HEK293 (cell line): ENCODE measurements at regions not wholly inside any gene's neighbourhood (a gene's known extent, or its start where the extent isn't known, plus 50 kb on each side); places are given as distances from the start of the nearest gene placed in this dataset.

Experiments
- CTCF ChIA-PET: fragments of 350-600 bp; formaldehyde crosslinking; extraction: SDS; loops from one replicate; lab custom pipeline; 2021; ENCODE audit warnings: antibody characterized with exemption; lab: Yijun Ruan, JAX
- POLR2A ChIA-PET: fragments of 300-600 bp; formaldehyde crosslinking; extraction: SDS; loops from one replicate; lab custom pipeline; 2020; ENCODE audit warnings: antibody characterized with exemption, inconsistent platforms; lab: Yijun Ruan, JAX
- H3K27ac ChIP-seq: fragments of 200-500 bp; sonication (Bioruptor generic); 2 replicates; pipeline ENCODE4 v1.5.1; 2014; ENCODE audit warnings: low read depth, low read length, control low read depth, inconsistent platforms; ENCODE audit errors: extremely low read depth
- H3K36me3 ChIP-seq, 2 experiments: fragments of 200-500 bp in 1 of 2; sonication (Bioruptor generic) in 1 of 2; 1 replicate in 1 of 2; 2 replicates in 1 of 2; pipeline ENCODE4 v1.5.1; 2014 to 2017; ENCODE audit warnings: inconsistent platforms in 2 of 2, low read length in 2 of 2; ENCODE audit not compliant: control insufficient read depth in 2 of 2, insufficient read depth in 1 of 2
- H3K4me1 ChIP-seq: fragments of 200-500 bp; sonication (Bioruptor generic); 2 replicates; pipeline ENCODE4 v1.5.1; 2014; ENCODE audit warnings: mild to moderate bottlenecking, low read length, inconsistent platforms; ENCODE audit not compliant: control insufficient read depth, insufficient read depth
- H3K4me3 ChIP-seq: 2 replicates; pipeline ENCODE4 v1.5.1; 2011; ENCODE audit warnings: low read depth, mild to moderate bottlenecking, control low read depth, low read length, moderate library complexity
- H3K9me3 ChIP-seq: fragments of 200-500 bp; sonication (Bioruptor generic); 2 replicates; pipeline ENCODE4 v1.5.1; 2014; ENCODE audit warnings: low read depth, low read length, inconsistent platforms; ENCODE audit not compliant: control insufficient read depth, insufficient read depth
- BCL11A ChIP-seq: fragments of 450-650 bp; formaldehyde crosslinking; IDR thresholded peaks from 2 replicates; pipeline ENCODE4 v1.5.1; 2016; ENCODE audit warnings: low read depth, missing biosample characterization, missing genetic modification characterization
- KLF1 ChIP-seq: fragments of 450-650 bp; formaldehyde crosslinking; IDR thresholded peaks from 2 replicates; pipeline ENCODE4 v1.5.1; 2016; ENCODE audit warnings: missing biosample characterization, missing genetic modification characterization
- ZBTB48 ChIP-seq: fragments of 450-650 bp; formaldehyde crosslinking; IDR thresholded peaks from 2 replicates; pipeline ENCODE4 v1.5.1; 2016; ENCODE audit warnings: missing biosample characterization, missing genetic modification characterization
- ZNF155 ChIP-seq: fragments of 450-650 bp; formaldehyde crosslinking; IDR thresholded peaks from 2 replicates; pipeline ENCODE4 v1.5.1; 2016; ENCODE audit warnings: missing biosample characterization, missing genetic modification characterization
- ZNF214 ChIP-seq: fragments of 450-650 bp; formaldehyde crosslinking; IDR thresholded peaks from 2 replicates; pipeline ENCODE4 v1.5.1; 2017; ENCODE audit warnings: missing biosample characterization, mild to moderate bottlenecking, missing genetic modification characterization, borderline replicate concordance
- ZNF239 ChIP-seq: fragments of 450-650 bp; formaldehyde crosslinking; IDR thresholded peaks from 2 replicates; pipeline ENCODE4 v1.5.1; 2016; ENCODE audit warnings: missing biosample characterization, missing genetic modification characterization
- ZNF274 ChIP-seq, 2 experiments: fragments of 200-500 bp in 1 of 2; fragments of 450-650 bp in 1 of 2; sonication (Bioruptor generic) in 1 of 2; formaldehyde crosslinking in 1 of 2; IDR thresholded peaks; 2 replicates each; pipeline versions ENCODE4 v1.5.1 to v1.6.1; 2014 to 2016; ENCODE audit warnings: borderline replicate concordance in 1 of 2, inconsistent platforms in 1 of 2, low read length in 1 of 2, missing biosample characterization in 1 of 2, missing genetic modification characterization in 1 of 2
- ZNF449 ChIP-seq: fragments of 450-650 bp; formaldehyde crosslinking; IDR thresholded peaks from 2 replicates; pipeline ENCODE4 v1.5.1; 2017; ENCODE audit warnings: missing biosample characterization, mild to moderate bottlenecking, missing genetic modification characterization, moderate library complexity
- ZNF518A ChIP-seq: fragments of 450-650 bp; formaldehyde crosslinking; conservative IDR thresholded peaks from 2 replicates; pipeline ENCODE4 v1.5.1; 2016; ENCODE audit warnings: low read depth, missing biosample characterization, missing genetic modification characterization
- ZNF529 ChIP-seq: fragments of 450-650 bp; formaldehyde crosslinking; IDR thresholded peaks from 2 replicates; pipeline ENCODE4 v1.5.1; 2017; ENCODE audit warnings: missing genetic modification characterization, missing biosample characterization; ENCODE audit not compliant: insufficient replicate concordance
- ZNF548 ChIP-seq: fragments of 450-650 bp; formaldehyde crosslinking; IDR thresholded peaks from 2 replicates; pipeline ENCODE4 v1.5.1; 2016; ENCODE audit warnings: missing biosample characterization, missing genetic modification characterization
- ZNF558 ChIP-seq: fragments of 450-650 bp; formaldehyde crosslinking; IDR thresholded peaks from 2 replicates; pipeline ENCODE4 v1.5.1; 2016; ENCODE audit warnings: missing biosample characterization, missing genetic modification characterization
- ZNF768 ChIP-seq: fragments of 450-650 bp; formaldehyde crosslinking; IDR thresholded peaks from 2 replicates; pipeline ENCODE4 v1.5.1; 2018; ENCODE audit warnings: missing biosample characterization, mild to moderate bottlenecking, missing genetic modification characterization
- ZNF777 ChIP-seq: fragments of 450-650 bp; formaldehyde crosslinking; IDR thresholded peaks from 2 replicates; pipeline ENCODE4 v1.5.1; 2017; ENCODE audit warnings: missing biosample characterization, missing genetic modification characterization, borderline replicate concordance
- TF ChIP-seq, protein P1 (sequence below): fragments of 450-650 bp; formaldehyde crosslinking; IDR thresholded peaks from 2 replicates; pipeline ENCODE4 v1.5.1; 2016; ENCODE audit warnings: missing biosample characterization, missing genetic modification characterization
- TF ChIP-seq, protein P2 (sequence below): fragments of 450-650 bp; formaldehyde crosslinking; IDR thresholded peaks from 2 replicates; pipeline ENCODE4 v1.5.1; 2017; ENCODE audit warnings: missing biosample characterization, missing genetic modification characterization
- TF ChIP-seq, protein P3 (sequence below): fragments of 450-650 bp; formaldehyde crosslinking; IDR thresholded peaks from 2 replicates; pipeline ENCODE4 v1.5.1; 2016; ENCODE audit warnings: missing biosample characterization, missing genetic modification characterization, borderline replicate concordance

DNA sequence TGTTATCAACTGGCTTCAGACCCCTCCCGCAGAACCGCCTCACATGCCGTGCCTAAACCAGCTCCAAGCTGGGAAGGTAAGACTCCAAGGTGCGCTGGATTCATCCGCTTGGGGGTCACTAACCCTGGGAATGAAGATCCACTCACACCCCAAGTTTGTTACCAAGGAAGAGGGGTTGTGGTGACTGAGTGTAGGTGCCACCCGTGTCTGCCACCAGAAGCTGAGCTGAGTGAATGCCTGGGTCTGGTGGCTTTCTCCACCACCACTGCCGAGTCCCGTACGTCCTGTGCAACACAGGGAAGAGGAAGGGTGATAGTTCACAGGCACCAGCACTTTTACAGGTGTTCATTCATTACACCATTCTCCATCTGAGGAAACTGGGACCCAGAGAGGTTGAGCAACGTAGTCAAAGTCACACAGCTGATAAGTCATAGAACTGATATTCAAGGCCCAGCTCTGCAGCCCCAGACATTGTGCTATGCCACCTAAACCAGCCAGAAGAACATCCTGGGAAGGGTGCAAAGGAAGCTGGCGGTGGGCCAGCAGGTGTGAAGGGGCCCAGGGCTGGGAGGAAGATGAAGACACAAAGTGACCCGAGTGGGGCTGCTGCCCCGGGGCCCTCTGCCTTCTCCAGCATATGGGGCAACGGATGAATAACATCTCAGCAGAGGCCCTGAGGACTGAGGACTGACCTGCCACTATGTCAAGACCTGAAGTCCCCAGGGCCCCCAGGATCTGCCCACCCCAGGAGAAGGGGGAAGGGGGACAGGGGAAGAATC lies 70.9 kb upstream of the PPP1R26 start:
- no peaks in the 10 kb centered on the region for H3K4me1 ChIP-seq
- TF ChIP-seq ZNF768 (tag by site-specific recombination) (0 out of 2 replicates have a peak, but pooled peaks have one; percentile 23), BCL11A (tag by site-specific recombination) (no peak), ZNF274 (IDR thresholded peaks at IDR 0.05; ENCODE audit: low read length) (no peak), ZNF274 (tag by site-specific recombination; IDR thresholded peaks at IDR 0.05; ENCODE audit: borderline replicate concordance) (no peak)
- TF ChIP-seq, protein P1, sequence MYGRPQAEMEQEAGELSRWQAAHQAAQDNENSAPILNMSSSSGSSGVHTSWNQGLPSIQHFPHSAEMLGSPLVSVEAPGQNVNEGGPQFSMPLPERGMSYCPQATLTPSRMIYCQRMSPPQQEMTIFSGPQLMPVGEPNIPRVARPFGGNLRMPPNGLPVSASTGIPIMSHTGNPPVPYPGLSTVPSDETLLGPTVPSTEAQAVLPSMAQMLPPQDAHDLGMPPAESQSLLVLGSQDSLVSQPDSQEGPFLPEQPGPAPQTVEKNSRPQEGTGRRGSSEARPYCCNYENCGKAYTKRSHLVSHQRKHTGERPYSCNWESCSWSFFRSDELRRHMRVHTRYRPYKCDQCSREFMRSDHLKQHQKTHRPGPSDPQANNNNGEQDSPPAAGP (tag by site-specific recombination), result no peak
- TF ChIP-seq, protein P2, sequence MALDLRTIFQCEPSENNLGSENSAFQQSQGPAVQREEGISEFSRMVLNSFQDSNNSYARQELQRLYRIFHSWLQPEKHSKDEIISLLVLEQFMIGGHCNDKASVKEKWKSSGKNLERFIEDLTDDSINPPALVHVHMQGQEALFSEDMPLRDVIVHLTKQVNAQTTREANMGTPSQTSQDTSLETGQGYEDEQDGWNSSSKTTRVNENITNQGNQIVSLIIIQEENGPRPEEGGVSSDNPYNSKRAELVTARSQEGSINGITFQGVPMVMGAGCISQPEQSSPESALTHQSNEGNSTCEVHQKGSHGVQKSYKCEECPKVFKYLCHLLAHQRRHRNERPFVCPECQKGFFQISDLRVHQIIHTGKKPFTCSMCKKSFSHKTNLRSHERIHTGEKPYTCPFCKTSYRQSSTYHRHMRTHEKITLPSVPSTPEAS (tag by site-specific recombination), result no peak
- POLR2A ChIA-PET, result no interaction called here
- no peak overlapping the region for H3K27ac ChIP-seq
- no peak overlapping the region for H3K4me3 ChIP-seq
- CTCF ChIA-PET, result interaction anchor here (0.6 to 6.7 kb wide), 3 partner anchors 77 to 331 kb away, joined by 3 to 110 read pairs (median 4); partner anchors contain the start of gene OLFM1
- no peaks in the 10 kb centered on the region for H3K36me3 ChIP-seq
- no peaks in the 10 kb centered on the region for H3K9me3 ChIP-seq

DNA sequence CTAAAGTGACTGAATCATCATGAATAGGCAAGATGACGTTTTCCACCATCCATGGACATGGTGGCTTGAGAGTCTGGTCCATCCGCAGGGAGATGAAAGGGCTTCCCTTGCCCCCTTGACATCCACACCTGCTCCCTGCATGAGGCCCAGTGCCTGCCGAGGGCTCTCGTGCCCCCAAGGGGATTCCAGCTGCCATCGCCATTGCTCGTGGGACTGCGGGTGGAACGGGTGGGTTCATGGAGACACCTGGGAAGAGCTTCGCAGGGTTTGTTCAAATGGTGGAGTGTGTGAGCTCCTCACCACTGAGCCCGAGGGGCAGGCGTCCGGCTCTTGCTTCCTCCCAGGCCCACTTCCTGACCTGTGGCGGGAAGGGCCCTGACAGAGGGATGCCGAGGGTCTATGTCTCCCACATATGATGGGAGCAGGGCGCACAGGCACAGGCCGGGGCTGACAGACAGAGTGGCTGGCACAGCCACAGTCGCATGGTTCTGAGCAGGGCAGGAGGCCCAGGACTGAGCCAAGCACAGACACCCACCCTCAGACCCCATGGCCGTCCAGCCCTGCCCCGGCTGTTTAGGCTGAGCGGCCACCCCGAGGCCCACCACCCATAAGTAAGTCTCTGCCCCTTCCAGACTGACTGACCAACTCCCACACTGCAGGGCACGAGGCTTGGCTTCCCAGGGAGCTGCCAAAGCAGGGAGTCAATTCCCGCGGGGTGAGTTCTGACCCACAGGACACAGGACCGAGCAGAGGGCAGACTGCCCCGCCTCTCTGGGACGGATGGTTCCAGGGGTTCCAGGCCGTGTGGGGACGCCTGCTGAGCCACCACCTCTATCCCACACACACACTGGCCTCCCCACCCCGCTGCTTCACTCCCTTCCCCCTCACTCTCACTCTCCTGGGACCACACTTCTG lies 70.0 kb upstream of the PPP1R26 start:
- no peak overlapping the region for H3K27ac ChIP-seq
- H3K9me3 ChIP-seq, result no peaks in the 10 kb centered on the region
- POLR2A ChIA-PET, result interaction anchor here (1.7 kb wide), 1 partner anchor 32 kb away, joined by 3 read pairs; no protein-coding TSS in a partner anchor
- no peak overlapping the region for H3K4me3 ChIP-seq
- no peaks in the 10 kb centered on the region for H3K4me1 ChIP-seq
- H3K36me3 ChIP-seq, result no peaks in the 10 kb centered on the region
- CTCF ChIA-PET, result interaction anchor here (0.6 to 6.7 kb wide), 6 partner anchors 76 to 386 kb away, joined by 3 to 110 read pairs (median 5); partner anchors contain the start of gene OLFM1
- no peak for TF ChIP-seq ZNF777 (tag by site-specific recombination)
- no peak for TF ChIP-seq ZNF449 (tag by site-specific recombination)
- TF ChIP-seq ZNF239 (tag by site-specific recombination), result no peak
- TF ChIP-seq ZNF548, result no peak
- TF ChIP-seq ZNF529 (tag by site-specific recombination), result no peak
- no peak for TF ChIP-seq ZNF214 (tag by site-specific recombination)
- TF ChIP-seq ZBTB48, result no peak
- no peak for TF ChIP-seq ZNF155 (tag by site-specific recombination)
- no peak for TF ChIP-seq ZNF518A
- TF ChIP-seq KLF1 (tag by site-specific recombination), result no peak
- TF ChIP-seq, protein P3, sequence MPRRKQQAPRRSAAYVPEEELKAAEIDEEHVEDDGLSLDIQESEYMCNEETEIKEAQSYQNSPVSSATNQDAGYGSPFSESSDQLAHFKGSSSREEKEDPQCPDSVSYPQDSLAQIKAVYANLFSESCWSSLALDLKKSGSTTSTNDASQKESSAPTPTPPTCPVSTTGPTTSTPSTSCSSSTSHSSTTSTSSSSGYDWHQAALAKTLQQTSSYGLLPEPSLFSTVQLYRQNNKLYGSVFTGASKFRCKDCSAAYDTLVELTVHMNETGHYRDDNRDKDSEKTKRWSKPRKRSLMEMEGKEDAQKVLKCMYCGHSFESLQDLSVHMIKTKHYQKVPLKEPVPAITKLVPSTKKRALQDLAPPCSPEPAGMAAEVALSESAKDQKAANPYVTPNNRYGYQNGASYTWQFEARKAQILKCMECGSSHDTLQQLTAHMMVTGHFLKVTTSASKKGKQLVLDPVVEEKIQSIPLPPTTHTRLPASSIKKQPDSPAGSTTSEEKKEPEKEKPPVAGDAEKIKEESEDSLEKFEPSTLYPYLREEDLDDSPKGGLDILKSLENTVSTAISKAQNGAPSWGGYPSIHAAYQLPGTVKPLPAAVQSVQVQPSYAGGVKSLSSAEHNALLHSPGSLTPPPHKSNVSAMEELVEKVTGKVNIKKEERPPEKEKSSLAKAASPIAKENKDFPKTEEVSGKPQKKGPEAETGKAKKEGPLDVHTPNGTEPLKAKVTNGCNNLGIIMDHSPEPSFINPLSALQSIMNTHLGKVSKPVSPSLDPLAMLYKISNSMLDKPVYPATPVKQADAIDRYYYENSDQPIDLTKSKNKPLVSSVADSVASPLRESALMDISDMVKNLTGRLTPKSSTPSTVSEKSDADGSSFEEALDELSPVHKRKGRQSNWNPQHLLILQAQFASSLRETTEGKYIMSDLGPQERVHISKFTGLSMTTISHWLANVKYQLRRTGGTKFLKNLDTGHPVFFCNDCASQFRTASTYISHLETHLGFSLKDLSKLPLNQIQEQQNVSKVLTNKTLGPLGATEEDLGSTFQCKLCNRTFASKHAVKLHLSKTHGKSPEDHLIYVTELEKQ, result no peak
- no peak for TF ChIP-seq ZNF558 (tag by site-specific recombination)
